Esophagus squamous epithelium (tissue), 5 donors: ENCODE measurements at regions not wholly inside any gene's neighbourhood (a gene's known extent, or its start where the extent isn't known, plus 50 kb on each side); places are given as distances from the start of the nearest gene placed in this dataset.

ENCODE experiments used
- DNase-seq: peaks from one replicate; lab custom pipeline; 2025; lab: John Stamatoyannopoulos, UW
- H3K27ac ChIP-seq, 4 donors: fragments of 200-600 bp; sonication (generic); one replicate each; pipeline ENCODE4 v1.5.1; 2016 to 2019; ENCODE audit warnings: mild to moderate bottlenecking in 1 of 4
- H3K27me3 ChIP-seq, 4 donors: fragments of 200-600 bp; sonication (generic); 1 replicate in 3 of 4; 2 replicates in 1 of 4; pipeline versions ENCODE4 v1.5.1 to v1.6.0; 2017 to 2021; ENCODE audit warnings: antibody characterized with exemption in 1 of 4
- H3K36me3 ChIP-seq, 3 donors: fragments of 200-600 bp; sonication (generic); one replicate each; pipeline ENCODE4 v1.5.1; 2016 to 2019
- H3K4me1 ChIP-seq, 3 donors: fragments of 200-600 bp; sonication (generic); one replicate each; pipeline ENCODE4 v1.5.1; 2017 to 2019
- H3K4me3 ChIP-seq, 4 donors: fragments of 200-600 bp; sonication (generic); 1 replicate in 3 of 4; 2 replicates in 1 of 4; pipeline ENCODE4 v1.5.1; 2016 to 2019; ENCODE audit warnings: mild to moderate bottlenecking in 2 of 4, moderate library complexity in 1 of 4
- H3K9me3 ChIP-seq, 3 donors: fragments of 200-600 bp; sonication (generic); one replicate each; pipeline ENCODE4 v1.5.1; 2016 to 2019
- CTCF ChIP-seq, 6 experiments: fragments of 450-650 bp in 4 of 6; fragments of 200-600 bp in 2 of 6; sonication (generic) in 2 of 6; IDR thresholded peaks; one replicate each; pipeline ENCODE4 v1.5.1; 2016 to 2019; ENCODE audit warnings: antibody characterized with exemption in 6 of 6, mild to moderate bottlenecking in 4 of 6, moderate library complexity in 4 of 6
- POLR2A ChIP-seq, 4 donors: fragments of 450-650 bp; IDR thresholded peaks; one replicate each; pipeline ENCODE4 v1.6.1; 2017; ENCODE audit warnings: antibody characterized with exemption in 4 of 4, mild to moderate bottlenecking in 4 of 4, moderate library complexity in 3 of 4
- WGBS, 2 donors: methylation state at CpG; one replicate each; pipeline ENCODE4 v1.1.5; 2018; 5-methylcytosine and 5-hydroxymethylcytosine counted together
- intact Hi-C: fragments of 100-400 bp; cut with DNase I; formaldehyde crosslinking; loops from one replicate; pipeline ENCODE4 v1.15.0; 2022
- donor health status: DM: yes; HTN: yes; CAD: no.

GRCh38 chr2:182558564-182558963 lies 131.7 kb upstream of the PDE1A start:
- no peaks in the 10 kb centered on the region for H3K9me3 ChIP-seq
- peaks cover 0 to 17% (median 0%) of the 10 kb centered on the region in 3 donors for H3K4me1 ChIP-seq
- H3K27me3 ChIP-seq, result no peaks in the 10 kb centered on the region
- WGBS, 2 donors, result 0 to 5% methylated on average over 1 of the region's 1 CpG
- intact Hi-C loops, result no loop called here
- no peak overlapping the region for H3K4me3 ChIP-seq
- TF ChIP-seq POLR2A (IDR thresholded peaks at IDR 0.05) (no peak), CTCF (IDR thresholded peaks at IDR 0.05) (no peak)
- no peak for DNase-seq
- H3K27ac ChIP-seq, result no peak overlapping the region
- H3K36me3 ChIP-seq, result no peaks in the 10 kb centered on the region

- no peak overlapping the region for H3K27ac ChIP-seq
- no peaks in the 10 kb centered on the region for H3K27me3 ChIP-seq
- intact Hi-C loops, result no loop called here
- DNase-seq, result no peak
- H3K36me3 ChIP-seq, result no peaks in the 10 kb centered on the region
- no peak overlapping the region for H3K4me3 ChIP-seq
- H3K9me3 ChIP-seq, result no peaks in the 10 kb centered on the region
- H3K4me1 ChIP-seq, result peaks cover 0 to 17% (median 0%) of the 10 kb centered on the region in 3 donors
- TF ChIP-seq POLR2A (IDR thresholded peaks at IDR 0.05) (no peak), CTCF (IDR thresholded peaks at IDR 0.05) (no peak)
- 47 to 65% methylated on average over 3 of the region's 3 CpGs for WGBS, 2 donors
Observed at GRCh38 chr2:182559623-182560022, 132.8 kb upstream of the PDE1A start.

GRCh38 chr2:182565911-182566567 lies 139.2 kb upstream of the PDE1A start:
- intact Hi-C loops, result no loop called here
- H3K4me1 ChIP-seq, result no peaks in the 10 kb centered on the region
- DNase-seq, result no peak
- no peak overlapping the region for H3K4me3 ChIP-seq
- no peaks in the 10 kb centered on the region for H3K27me3 ChIP-seq
- WGBS, 2 donors, result 71 to 86% methylated on average over 1 of the region's 1 CpG
- no peak overlapping the region for H3K27ac ChIP-seq
- TF ChIP-seq CTCF (IDR thresholded peaks at IDR 0.05) (no peak), POLR2A (IDR thresholded peaks at IDR 0.05) (no peak)
- H3K9me3 ChIP-seq, result no peaks in the 10 kb centered on the region
- no peaks in the 10 kb centered on the region for H3K36me3 ChIP-seq

- WGBS, 2 donors, result 93 to 94% methylated on average over 4 of the region's 4 CpGs
- intact Hi-C loops, result no loop called here
- Histone ChIP-seq H3K4me1 (no peaks in the 10 kb centered on the region), H3K9me3 (no peaks in the 10 kb centered on the region), H3K27me3 (no peaks in the 10 kb centered on the region), H3K27ac (no peak overlapping the region), H3K36me3 (no peaks in the 10 kb centered on the region), H3K4me3 (no peak overlapping the region)
- TF ChIP-seq CTCF (IDR thresholded peaks at IDR 0.05) (no peak), POLR2A (IDR thresholded peaks at IDR 0.05) (no peak)
- no peak for DNase-seq
Observed at GRCh38 chr2:182573553-182573952, 142.5 kb upstream of the DNAJC10 start.

- H3K9me3 ChIP-seq, result no peaks in the 10 kb centered on the region
- WGBS, 2 donors, result 76 to 89% methylated on average over 5 to 6 of the region's 6 CpGs
- DNase-seq, result no peak
Observed at GRCh38 chr2:182577816-182578215, 138.2 kb upstream of the DNAJC10 start.

More at GRCh38 chr2:182577816-182578215, 138.2 kb upstream of the DNAJC10 start:
- Histone ChIP-seq H3K4me3 (no peak overlapping the region), H3K36me3 (no peaks in the 10 kb centered on the region), H3K27me3 (no peaks in the 10 kb centered on the region), H3K4me1 (no peaks in the 10 kb centered on the region), H3K27ac (no peak overlapping the region)
- intact Hi-C loops, result no loop called here
- TF ChIP-seq CTCF (IDR thresholded peaks at IDR 0.05), result no peak
